HG03565 (cell line): ENCODE measurements at regions not wholly inside any gene's neighbourhood (a gene's known extent, or its start where the extent isn't known, plus 50 kb on each side); places are given as distances from the start of the nearest gene placed in this dataset.
A peak's percentile ranks its signal among the peaks of the same experiment; 100 is the strongest.
"Not testable (repeated sequence)": the region's sequence is repeated elsewhere in the genome, so short reads cannot be mapped to it uniquely, and the experiment has no call there.

Experiments
- ATAC-seq: cut with Tn5 transposase; IDR thresholded peaks from one replicate; pipeline ENCODE4 v1.9.1; 2021; ENCODE audit warnings: mild to moderate bottlenecking, moderate library complexity; ENCODE audit not compliant: unreplicated experiment

GRCh38 chr3:81829272-81829671, 67.8 kb upstream of the GBE1 start:
- ATAC-seq = not testable (repeated sequence)

- peak; percentile 95 for ATAC-seq
These were observed 62.5 kb upstream of the GBE1 start for GRCh38 chr3:81823882-81824395.

- no peak for ATAC-seq
These were observed 61.6 kb upstream of the GBE1 start for GRCh38 chr3:81823086-81823485.

GRCh38 chr3:81816473-81817250, 55.2 kb upstream of the GBE1 start:
- ATAC-seq = peak; percentile 99

- ATAC-seq = not testable (repeated sequence)
These were observed 50.7 kb upstream of the GBE1 start for GRCh38 chr3:81812098-81812497.
